HG03139 (cell line): ENCODE measurements at regions not wholly inside any gene's neighbourhood (a gene's known extent, or its start where the extent isn't known, plus 50 kb on each side); places are given as distances from the start of the nearest gene placed in this dataset.
"Not testable (repeated sequence)": the region's sequence is repeated elsewhere in the genome, so short reads cannot be mapped to it uniquely, and the experiment has no call there.

ENCODE experiments used
- ATAC-seq: cut with Tn5 transposase; IDR thresholded peaks from one replicate; pipeline ENCODE4 v1.9.1; 2021; ENCODE audit not compliant: unreplicated experiment

GRCh38 chr15:98263787-98264186, 303.3 kb downstream of the ARRDC4 start:
- no peak for ATAC-seq

GRCh38 chr15:98266295-98266694, 305.8 kb downstream of the ARRDC4 start:
- ATAC-seq = no peak

- ATAC-seq = no peak
Measured at GRCh38 chr15:98268163-98268562, 307.7 kb downstream of the ARRDC4 start.

DNA sequence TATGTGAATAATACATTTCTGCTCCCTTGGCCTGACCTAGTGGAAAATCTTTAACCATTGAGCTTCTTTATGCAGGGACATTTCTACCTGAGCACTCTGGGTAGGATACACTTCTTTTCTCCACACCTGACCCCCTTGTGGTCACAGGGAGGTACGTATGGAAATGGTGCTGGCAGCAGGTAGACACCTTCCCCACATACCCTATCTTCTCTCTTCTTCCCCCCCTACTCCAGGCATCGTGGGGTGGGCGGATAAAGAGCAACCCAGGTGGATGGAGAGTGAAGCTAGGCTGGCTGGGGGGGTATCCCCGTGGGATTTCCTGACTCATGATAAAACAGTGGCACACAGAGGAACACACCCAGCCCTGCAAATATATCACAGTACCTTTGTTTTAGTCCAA, 312.1 kb downstream of the ARRDC4 start:
- no peak for ATAC-seq

GRCh38 chr15:98276018-98276417, 315.5 kb downstream of the ARRDC4 start:
- ATAC-seq = no peak

DNA sequence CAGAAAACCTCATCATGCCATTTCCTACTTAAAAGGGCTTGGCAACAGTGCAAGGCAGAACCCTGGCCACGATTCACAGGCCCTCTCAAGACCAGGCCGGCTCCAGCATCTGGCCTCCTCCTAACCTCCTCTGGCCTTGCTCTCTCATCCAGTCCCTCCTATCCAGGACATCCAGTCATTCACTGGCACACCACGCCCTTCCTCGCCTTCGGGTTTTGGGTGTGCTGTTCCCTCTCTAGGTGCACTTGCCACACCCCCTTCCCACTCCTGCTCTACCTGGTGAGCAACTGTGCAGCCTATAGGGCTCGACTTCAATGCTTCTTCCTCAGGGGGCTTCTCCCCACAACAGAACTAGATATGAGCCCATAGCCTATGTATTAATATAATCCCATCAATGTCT, 317.1 kb downstream of the ARRDC4 start:
- ATAC-seq = no peak

- no peak for ATAC-seq
Measured at GRCh38 chr15:98280284-98280975, 319.9 kb downstream of the ARRDC4 start.

- ATAC-seq = no peak
Measured at GRCh38 chr15:98281130-98281529, 320.6 kb downstream of the ARRDC4 start.

DNA sequence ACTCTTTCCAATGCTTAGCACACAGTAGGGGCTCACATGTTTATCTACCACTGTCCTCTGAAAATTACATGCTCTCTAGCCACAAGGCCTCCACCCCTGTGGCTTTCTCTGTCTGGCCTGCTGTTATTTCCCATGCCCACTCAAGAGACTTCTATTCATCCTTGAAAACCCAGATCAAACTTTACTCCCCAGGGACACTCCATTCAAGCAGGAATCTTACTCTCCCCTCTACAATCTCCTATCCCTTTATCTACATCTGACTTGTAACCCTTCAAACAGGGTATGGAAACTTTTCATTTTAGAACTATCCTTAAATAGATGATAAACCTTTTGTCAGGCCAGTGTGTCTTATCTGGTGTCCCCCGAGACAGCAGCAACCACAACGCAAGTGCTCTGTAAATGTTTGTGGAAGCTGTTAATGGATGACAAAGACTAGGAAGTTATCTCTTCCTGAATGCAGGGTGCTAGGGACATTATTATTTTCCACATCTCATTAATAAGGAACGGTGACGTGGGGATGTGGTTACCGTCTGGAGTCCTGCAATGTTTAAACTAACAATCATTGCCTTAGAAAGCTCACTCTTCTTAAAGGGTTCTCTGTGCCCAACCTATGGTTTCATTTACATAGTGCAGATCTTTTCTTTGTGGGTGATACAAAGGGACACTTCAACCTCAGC, 322.3 kb downstream of the ARRDC4 start:
- peak; percentile 67 for ATAC-seq

DNA sequence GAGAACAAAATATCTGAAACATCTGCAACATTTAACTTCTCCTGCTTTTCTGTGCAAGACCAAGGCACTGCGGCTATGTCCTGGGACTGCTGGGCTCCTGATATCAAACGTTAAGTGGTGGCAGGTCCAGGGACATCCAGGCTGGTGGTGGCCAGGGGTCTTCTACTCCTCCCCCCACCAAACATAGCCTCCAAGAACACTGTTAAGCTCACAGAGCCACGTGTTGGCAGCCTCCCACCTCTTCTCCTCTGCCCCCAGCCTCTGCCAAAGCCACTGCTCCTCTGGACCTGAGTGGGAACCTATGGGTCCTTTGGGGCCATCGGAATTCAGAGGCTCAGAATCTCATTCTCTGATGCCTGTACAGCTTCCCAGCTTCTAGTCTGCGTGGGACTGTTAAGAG, 325.7 kb downstream of the ARRDC4 start:
- ATAC-seq = no peak

DNA sequence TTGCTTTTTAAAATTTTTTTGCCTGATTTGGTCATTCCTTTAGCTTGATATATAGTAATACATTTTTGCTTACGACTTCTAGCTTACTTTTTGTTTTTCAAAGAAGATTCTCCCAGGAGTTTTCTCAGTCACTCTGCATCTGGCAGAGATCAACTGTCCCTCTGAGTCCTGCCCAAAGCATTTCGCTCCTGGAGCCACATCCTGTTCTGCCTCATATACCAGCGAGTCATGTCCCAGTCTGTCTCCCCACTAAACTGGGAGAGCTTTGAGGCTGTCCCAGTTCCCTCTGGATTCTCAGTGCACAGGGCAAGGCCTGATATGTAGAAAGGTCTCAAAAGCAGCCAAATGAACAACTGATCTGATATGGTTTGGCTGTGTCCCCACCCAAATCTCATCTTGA, 326.3 kb downstream of the ARRDC4 start:
- no peak for ATAC-seq

DNA sequence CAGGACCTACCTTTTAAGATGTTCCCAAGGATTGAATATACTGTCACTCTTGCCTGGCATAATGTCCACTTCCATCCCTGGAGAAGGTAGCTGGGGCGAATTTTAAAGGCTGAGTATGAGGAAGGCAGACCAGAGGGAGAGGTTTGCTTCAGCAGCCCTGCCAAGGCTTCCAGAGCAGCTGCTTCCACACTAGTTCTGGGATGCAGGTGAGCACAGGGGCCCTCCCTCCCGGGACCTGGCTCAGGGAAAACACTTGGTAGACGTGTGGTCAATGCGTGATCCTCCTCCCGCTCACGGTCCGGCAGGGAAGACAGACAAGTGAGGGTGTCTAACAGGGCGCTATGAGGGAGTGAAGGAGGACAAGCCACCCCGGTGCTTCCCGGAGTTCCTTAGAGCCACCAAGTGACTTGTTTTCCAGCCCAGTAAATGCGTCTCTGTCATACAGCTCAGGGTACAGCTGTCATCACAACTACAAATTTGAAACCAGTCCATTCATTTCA, 327.6 kb downstream of the ARRDC4 start:
- no peak for ATAC-seq

DNA sequence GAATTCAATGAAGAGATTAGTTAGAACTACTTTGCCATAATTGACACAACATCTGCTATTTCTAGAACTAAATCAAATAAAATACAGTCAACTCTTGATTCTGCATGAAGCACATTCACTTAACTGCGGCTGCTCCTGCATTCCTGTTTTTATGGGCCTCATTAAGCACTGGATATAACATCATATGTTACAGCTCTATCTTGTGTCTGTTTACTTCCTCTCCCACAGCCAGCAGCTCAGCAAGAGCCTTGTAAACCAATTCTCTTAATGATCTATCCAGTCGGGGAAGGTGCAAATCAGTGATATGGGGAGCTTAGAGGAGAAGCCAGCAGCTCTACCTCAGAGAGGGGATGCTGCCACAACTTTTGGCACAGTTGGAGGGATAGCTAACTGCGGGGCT, 329.2 kb downstream of the ARRDC4 start:
- ATAC-seq = no peak

DNA sequence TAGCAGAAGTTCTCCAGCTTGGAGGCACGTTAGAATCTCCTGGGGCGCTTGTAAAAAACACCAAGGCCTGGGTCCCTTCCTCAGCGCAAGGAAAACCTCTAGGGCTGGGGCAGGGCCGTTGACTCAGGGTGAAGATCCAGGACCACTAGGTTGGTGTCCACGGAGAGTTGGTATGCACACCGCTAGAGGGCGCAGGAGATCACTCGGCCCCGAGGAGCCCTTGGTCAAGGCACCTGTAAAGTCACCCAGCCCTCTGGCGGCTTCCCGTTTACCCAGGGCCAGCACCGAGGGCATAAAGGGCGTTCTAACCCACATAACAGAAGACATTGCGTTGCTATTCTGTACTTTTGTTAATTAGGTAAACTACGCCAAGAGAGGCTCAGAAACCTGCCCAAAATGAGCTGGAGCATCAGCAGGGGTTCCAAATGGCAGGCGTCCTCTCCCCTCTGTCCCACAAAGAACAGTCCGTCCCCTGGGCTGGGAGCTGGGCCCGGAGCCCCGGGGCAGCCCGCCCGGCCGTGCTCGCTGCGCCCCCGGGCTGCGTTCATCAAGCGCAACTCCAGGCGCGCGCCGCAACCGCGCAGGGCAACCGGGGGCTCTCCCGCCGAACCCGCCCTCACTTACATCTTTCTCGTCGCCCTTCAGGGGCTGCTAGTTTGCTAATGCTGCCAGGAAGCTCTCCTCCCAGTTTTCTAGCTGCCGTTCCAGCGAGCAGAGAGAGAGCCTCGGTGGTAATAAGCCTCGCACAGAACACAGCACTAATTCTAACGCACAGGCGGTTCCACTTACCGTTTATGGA, 332.1 kb downstream of the ARRDC4 start:
- peak; percentile 64 for ATAC-seq

- no peak for ATAC-seq
Measured at GRCh38 chr15:98294126-98294525, 333.6 kb downstream of the ARRDC4 start.

- ATAC-seq = not testable (repeated sequence)
Measured at GRCh38 chr15:98295101-98295759, 334.7 kb downstream of the ARRDC4 start.

- ATAC-seq = no peak
Measured at GRCh38 chr15:98296653-98297052, 336.1 kb downstream of the ARRDC4 start.

DNA sequence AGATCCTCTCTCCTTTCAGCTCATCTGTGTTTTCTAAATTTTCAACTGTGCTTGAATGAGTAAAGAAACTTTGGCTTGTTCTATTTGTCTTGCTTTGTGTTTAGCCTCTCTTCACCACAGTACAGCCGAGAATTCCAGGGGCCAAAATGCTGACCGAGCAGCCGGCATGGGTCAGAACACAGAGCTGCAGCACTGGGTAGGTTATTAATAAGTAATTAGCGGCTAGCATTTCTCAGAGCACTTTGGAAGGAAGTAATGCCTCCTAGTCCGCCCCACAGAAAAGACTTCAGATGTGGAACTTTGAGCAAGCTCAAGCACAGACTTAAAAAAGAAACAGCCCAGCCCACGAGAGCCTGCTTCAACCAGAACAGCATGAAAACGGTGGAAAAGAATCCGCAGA, 343.9 kb downstream of the ARRDC4 start:
- ATAC-seq = no peak

GRCh38 chr15:98308117-98308516, 340.2 kb upstream of the IGF1R start:
- ATAC-seq = no peak

- ATAC-seq = peak; percentile 60
Measured at GRCh38 chr15:98311566-98312188, 336.7 kb upstream of the IGF1R start.

DNA sequence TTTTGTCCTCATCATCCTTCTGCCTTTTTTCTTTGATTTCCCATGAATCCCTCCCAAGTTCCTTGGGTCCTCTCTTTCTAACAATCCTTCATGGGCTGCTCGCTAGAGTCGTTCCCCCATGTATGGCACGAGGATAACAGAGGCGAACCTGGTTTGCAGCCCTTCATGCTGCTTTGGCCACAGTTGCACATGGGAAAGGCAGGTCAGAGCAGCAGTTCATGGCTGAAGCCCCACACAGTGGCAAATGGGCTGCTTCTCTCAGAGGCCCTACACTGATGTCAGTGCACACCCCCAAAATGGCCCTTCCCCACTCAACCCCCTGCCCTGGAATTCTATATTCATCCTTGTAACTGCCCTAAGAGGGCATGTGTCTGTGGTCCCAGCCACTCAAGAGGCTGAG, 335.4 kb upstream of the IGF1R start:
- ATAC-seq = no peak
